Common myeloid progenitor, CD34-positive (primary cell): ENCODE measurements at regions not wholly inside any gene's neighbourhood (a gene's known extent, or its start where the extent isn't known, plus 50 kb on each side); places are given as distances from the start of the nearest gene placed in this dataset.

Experiments
- CTCF ChIA-PET: fragments of 350-600 bp; sonication (Branson Sonifier 250); formaldehyde crosslinking; loops from one replicate; lab custom pipeline; 2021; ENCODE audit warnings: antibody characterized with exemption; lab: Charles Lee
- POLR2A ChIA-PET: fragments of 350-600 bp; sonication (Branson Sonifier 250); formaldehyde crosslinking; loops from one replicate; lab custom pipeline; 2021; ENCODE audit warnings: antibody characterized with exemption; lab: Charles Lee
- DNase-seq, 3 donors: peaks; one replicate each; pipeline versions ENCODE4 v3.0.0 to v3.0.0-alpha.2; 2013
- H3K27ac ChIP-seq, 2 experiments: 1 replicate in 1 of 2; 2 replicates in 1 of 2; pipeline ENCODE4 v1.7.0; 2013; ENCODE audit warnings: inconsistent platforms in 2 of 2, low read length in 2 of 2, mild to moderate bottlenecking in 2 of 2, low read depth in 1 of 2, moderate library complexity in 1 of 2; ENCODE audit not compliant: severe bottlenecking in 2 of 2, insufficient read depth in 1 of 2, poor library complexity in 1 of 2
- H3K27me3 ChIP-seq, 5 experiments: replicated peaks in 2 of 5; 1 replicate in 3 of 5; 2 replicates in 2 of 5; pipeline versions ENCODE4 v1.6.1 to v1.7.0; 2013; ENCODE audit warnings: low read length in 4 of 5, mild to moderate bottlenecking in 2 of 5, moderate library complexity in 2 of 5, inconsistent platforms in 1 of 5; ENCODE audit not compliant: insufficient read depth in 5 of 5, control insufficient read depth in 4 of 5
- H3K36me3 ChIP-seq, 4 experiments: 1 replicate in 2 of 4; 2 replicates in 2 of 4; pipeline versions ENCODE4 v1.6.1 to v1.7.0; 2013; ENCODE audit warnings: low read length in 3 of 4, control low read depth in 1 of 4, mild to moderate bottlenecking in 1 of 4; ENCODE audit not compliant: control insufficient read depth in 4 of 4, insufficient read depth in 4 of 4
- H3K4me1 ChIP-seq, 4 experiments: 1 replicate in 3 of 4; 2 replicates in 1 of 4; pipeline versions ENCODE4 v1.6.1 to v1.7.1; 2013; ENCODE audit warnings: low read length in 3 of 4, mild to moderate bottlenecking in 3 of 4, control low read depth in 1 of 4, inconsistent platforms in 1 of 4, moderate library complexity in 1 of 4; ENCODE audit not compliant: control insufficient read depth in 4 of 4, insufficient read depth in 4 of 4; ENCODE audit errors: control extremely low read depth in 1 of 4
- H3K4me3 ChIP-seq, 7 experiments: 1 replicate in 4 of 7; 2 replicates in 3 of 7; pipeline versions ENCODE4 v1.5.1 to v1.7.0; 2013; ENCODE audit warnings: mild to moderate bottlenecking in 7 of 7, low read length in 6 of 7, moderate library complexity in 6 of 7, inconsistent platforms in 2 of 7, low read depth in 2 of 7, control low read depth in 1 of 7; ENCODE audit not compliant: insufficient read depth in 4 of 7, control insufficient read depth in 1 of 7; ENCODE audit errors: extremely low read depth in 1 of 7
- H3K9me3 ChIP-seq, 5 experiments: 1 replicate in 4 of 5; 2 replicates in 1 of 5; pipeline versions ENCODE4 v1.6.1 to v1.7.1; 2013; ENCODE audit warnings: low read length in 4 of 5, mild to moderate bottlenecking in 2 of 5, inconsistent platforms in 1 of 5, low read depth in 1 of 5, moderate library complexity in 1 of 5; ENCODE audit not compliant: control insufficient read depth in 4 of 5, insufficient read depth in 2 of 5; ENCODE audit errors: control extremely low read depth in 1 of 5
- WGBS: methylation state at CpG from one replicate; pipeline ENCODE4 v1.1.5; 2013; ENCODE audit not compliant: insufficient coverage; 5-methylcytosine and 5-hydroxymethylcytosine counted together

DNA sequence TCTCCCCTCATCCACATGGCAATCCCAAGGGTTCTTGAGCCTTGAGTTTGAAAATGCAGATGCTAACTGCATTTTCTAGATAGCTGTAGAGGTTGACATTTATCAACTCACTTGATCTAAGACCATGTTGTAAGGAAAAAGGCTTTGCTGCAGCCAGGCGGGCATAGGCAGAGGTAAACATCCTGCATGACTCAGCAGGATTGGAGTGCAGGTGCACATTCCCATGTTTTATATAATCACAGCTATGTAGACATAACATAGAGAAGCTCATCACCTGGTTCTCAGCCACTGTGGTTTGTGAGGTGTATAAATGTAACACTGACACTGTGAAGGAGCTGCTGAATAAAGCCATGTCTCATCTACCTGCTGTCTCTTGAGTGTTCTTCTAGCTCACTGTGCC is 62.3 kb upstream of the PDE5A start:
- Histone ChIP-seq H3K9me3 (peaks cover 0 to 4% (median 0%) of the 10 kb centered on the region in 5 experiments), H3K4me3 (no peak overlapping the region), H3K4me1 (no peaks in the 10 kb centered on the region), H3K36me3 (no peaks in the 10 kb centered on the region), H3K27ac (no peak overlapping the region), H3K27me3 (no peaks in the 10 kb centered on the region)
- ChIA-PET CTCF (no interaction called here), POLR2A (no interaction called here)
- peak in 1 of 3 donors; percentile 1 for DNase-seq
- no CpG with 5 or more reads among the region's 1 CpG for WGBS

DNA sequence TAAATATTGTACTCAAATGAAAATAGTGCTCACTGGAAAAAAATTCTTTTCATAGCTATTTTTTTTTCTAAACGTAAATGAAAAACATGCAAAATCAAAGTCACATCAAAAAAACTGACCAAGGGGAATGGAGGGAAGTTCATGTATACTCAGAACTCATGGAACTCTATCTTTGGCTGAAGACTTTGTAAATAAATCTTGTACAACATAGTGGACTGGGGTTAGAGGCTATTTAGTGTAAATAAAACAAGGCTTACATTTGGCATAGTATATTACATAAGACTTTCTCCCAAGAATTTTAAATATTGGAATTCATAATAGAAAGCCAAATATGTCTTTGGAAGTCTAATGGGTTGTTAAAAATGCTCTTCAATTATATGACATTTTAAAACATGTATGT is 59.8 kb upstream of the PDE5A start:
- POLR2A ChIA-PET, result no interaction called here
- no peak for DNase-seq
- Histone ChIP-seq H3K4me3 (no peak overlapping the region), H3K36me3 (no peaks in the 10 kb centered on the region), H3K9me3 (peaks cover 0 to 4% (median 0%) of the 10 kb centered on the region in 5 experiments), H3K27me3 (no peaks in the 10 kb centered on the region), H3K4me1 (no peaks in the 10 kb centered on the region), H3K27ac (no peak overlapping the region)
- CTCF ChIA-PET, result no interaction called here
- WGBS, result 100% methylated on average over 1 of the region's 1 CpG

DNA sequence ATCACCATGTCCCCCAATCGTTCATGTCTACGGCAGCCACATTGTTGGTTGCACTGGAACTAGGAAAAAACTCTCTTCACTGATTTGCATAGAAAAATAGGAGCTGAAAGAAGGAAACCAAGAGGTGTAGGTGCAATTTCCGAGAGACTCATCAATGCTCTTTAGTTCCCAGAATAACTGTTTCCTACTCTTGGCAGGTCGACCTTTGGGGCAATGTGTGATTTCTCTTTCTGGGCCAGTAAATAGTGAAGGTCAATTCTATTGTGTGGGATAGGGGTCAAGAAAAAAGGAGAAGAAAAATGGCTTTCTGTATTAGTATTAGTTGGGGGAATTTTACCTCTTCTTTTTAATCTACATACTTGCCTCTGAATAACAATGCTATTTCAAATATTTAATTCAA is 55.9 kb upstream of the PDE5A start:
- DNase-seq, result no peak
- no CpG with 5 or more reads among the region's 4 CpGs for WGBS
- no peak overlapping the region for H3K4me3 ChIP-seq
- H3K4me1 ChIP-seq, result no peaks in the 10 kb centered on the region
- no peaks in the 10 kb centered on the region for H3K9me3 ChIP-seq
- ChIA-PET POLR2A (no interaction called here), CTCF (no interaction called here)
- no peaks in the 10 kb centered on the region for H3K36me3 ChIP-seq
- H3K27ac ChIP-seq, result no peak overlapping the region
- no peaks in the 10 kb centered on the region for H3K27me3 ChIP-seq

DNA sequence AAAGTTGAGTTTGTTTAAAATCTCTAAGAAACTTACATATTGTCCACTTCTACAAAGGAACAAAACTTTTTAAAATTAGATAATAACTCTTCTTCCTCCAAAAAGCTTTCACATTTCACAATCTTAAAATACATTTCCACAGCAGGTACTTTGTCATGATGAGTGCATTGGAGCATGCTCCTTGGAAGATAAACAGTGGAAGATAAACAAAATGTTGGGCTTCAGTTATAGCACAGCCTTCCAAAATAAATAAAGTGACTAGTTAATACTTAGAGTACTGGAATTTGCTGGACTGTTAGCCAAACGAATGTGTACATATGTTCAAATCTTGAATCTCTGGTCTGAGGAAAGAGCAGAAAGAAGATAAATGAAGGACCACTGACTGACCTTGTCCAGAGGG is 54.9 kb upstream of the PDE5A start:
- WGBS, result 93% methylated on average over 1 of the region's 1 CpG
- H3K4me3 ChIP-seq, result no peak overlapping the region
- CTCF ChIA-PET, result no interaction called here
- peaks cover 0 to 3% (median 0%) of the 10 kb centered on the region in 5 experiments for H3K27me3 ChIP-seq
- no peak for DNase-seq
- H3K27ac ChIP-seq, result no peak overlapping the region
- no peaks in the 10 kb centered on the region for H3K9me3 ChIP-seq
- H3K36me3 ChIP-seq, result no peaks in the 10 kb centered on the region
- POLR2A ChIA-PET, result no interaction called here
- no peaks in the 10 kb centered on the region for H3K4me1 ChIP-seq

DNA sequence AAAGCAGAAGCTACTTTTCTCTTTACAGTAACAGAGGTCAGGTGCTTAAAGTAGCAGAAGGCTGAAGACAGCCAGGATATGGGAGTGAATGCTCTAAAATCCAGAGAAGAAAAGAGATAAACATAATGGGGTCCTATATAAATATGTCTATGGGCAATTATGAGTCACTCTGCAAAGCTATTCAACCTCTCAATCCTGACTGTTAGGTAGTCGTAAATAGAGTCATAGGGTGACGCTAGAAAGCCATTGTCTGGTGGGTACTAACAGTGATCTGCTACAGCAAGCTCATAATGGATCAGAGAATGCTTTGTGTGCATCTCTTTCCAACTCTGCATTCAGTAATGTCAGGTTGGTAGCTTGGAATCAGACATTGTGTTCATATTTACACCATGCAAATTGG is 53.5 kb upstream of the PDE5A start:
- no peaks in the 10 kb centered on the region for H3K36me3 ChIP-seq
- no peak overlapping the region for H3K27ac ChIP-seq
- CTCF ChIA-PET, result no interaction called here
- H3K4me1 ChIP-seq, result no peaks in the 10 kb centered on the region
- WGBS, result 89% methylated on average over 2 of the region's 2 CpGs
- no peak overlapping the region for H3K4me3 ChIP-seq
- peaks cover 0 to 3% (median 0%) of the 10 kb centered on the region in 5 experiments for H3K27me3 ChIP-seq
- POLR2A ChIA-PET, result no interaction called here
- H3K9me3 ChIP-seq, result no peaks in the 10 kb centered on the region
- no peak for DNase-seq

DNA sequence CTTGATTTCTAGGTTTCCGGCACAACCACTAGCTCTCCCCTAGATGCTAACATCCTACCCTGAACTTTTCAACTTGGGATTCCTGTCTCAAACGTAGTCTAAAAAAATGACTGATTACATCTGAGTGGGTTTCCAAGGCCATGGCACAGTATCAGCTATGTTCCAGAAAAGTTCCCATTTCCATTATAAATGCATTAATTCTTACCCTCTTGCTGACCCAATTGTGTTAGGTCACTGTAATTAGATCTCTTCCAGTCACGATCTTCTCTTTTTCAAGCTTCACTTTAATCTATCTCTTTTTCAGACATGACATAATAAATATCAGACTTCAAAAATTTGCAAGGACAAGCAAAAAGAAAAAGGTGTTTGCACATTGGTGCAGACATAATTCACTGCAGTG is 50.6 kb upstream of the PDE5A start:
- ChIA-PET POLR2A (interaction anchor here (0.6 kb wide), 1 partner anchor 24 kb away, joined by 3 read pairs; no protein-coding TSS in a partner anchor), CTCF (interaction anchor here (1.1 kb wide), 1 partner anchor 14 kb away, joined by 5 read pairs; no protein-coding TSS in a partner anchor)
- no peak overlapping the region for H3K27ac ChIP-seq
- DNase-seq, result no peak
- no peaks in the 10 kb centered on the region for H3K36me3 ChIP-seq
- H3K4me3 ChIP-seq, result no peak overlapping the region
- H3K4me1 ChIP-seq, result no peaks in the 10 kb centered on the region
- H3K9me3 ChIP-seq, result no peaks in the 10 kb centered on the region
- 25% methylated on average over 2 of the region's 3 CpGs for WGBS
- H3K27me3 ChIP-seq, result peaks cover 0 to 3% (median 0%) of the 10 kb centered on the region in 5 experiments

DNA sequence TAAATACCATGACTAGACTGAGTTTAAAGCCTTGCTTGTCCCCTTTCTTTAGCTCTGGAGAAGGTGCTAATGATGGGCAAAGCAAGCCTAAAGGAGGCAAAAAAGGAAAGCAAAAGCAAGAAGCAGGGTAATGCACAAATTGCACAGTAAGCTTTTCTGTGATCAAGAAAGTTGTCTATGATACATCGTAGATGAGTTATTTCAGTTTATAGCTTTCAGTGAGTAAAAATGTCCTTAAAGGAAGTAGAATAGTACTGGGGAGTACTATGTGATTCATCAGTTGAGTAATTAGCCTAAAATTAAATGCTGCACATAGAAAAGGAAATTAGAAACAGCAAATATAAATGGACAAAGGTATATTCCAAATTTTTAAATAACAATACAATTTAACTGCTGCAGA is 50.2 kb upstream of the PDE5A start:
- WGBS, result 100% methylated on average over 1 of the region's 1 CpG
- no peak for DNase-seq
- Histone ChIP-seq H3K4me3 (no peak overlapping the region), H3K27ac (no peak overlapping the region), H3K9me3 (no peaks in the 10 kb centered on the region), H3K27me3 (peaks cover 0 to 3% (median 0%) of the 10 kb centered on the region in 5 experiments), H3K4me1 (no peaks in the 10 kb centered on the region), H3K36me3 (no peaks in the 10 kb centered on the region)
- ChIA-PET CTCF (interaction anchor here (1.1 kb wide), 1 partner anchor 14 kb away, joined by 5 read pairs; no protein-coding TSS in a partner anchor), POLR2A (interaction anchor here (0.6 kb wide), 1 partner anchor 24 kb away, joined by 3 read pairs; no protein-coding TSS in a partner anchor)
